ENCODE measurements at regions not wholly inside any gene's neighbourhood (a gene's known extent, or its start where the extent isn't known, plus 50 kb on each side); places are given as distances from the start of the nearest gene placed in this dataset.

DNA sequence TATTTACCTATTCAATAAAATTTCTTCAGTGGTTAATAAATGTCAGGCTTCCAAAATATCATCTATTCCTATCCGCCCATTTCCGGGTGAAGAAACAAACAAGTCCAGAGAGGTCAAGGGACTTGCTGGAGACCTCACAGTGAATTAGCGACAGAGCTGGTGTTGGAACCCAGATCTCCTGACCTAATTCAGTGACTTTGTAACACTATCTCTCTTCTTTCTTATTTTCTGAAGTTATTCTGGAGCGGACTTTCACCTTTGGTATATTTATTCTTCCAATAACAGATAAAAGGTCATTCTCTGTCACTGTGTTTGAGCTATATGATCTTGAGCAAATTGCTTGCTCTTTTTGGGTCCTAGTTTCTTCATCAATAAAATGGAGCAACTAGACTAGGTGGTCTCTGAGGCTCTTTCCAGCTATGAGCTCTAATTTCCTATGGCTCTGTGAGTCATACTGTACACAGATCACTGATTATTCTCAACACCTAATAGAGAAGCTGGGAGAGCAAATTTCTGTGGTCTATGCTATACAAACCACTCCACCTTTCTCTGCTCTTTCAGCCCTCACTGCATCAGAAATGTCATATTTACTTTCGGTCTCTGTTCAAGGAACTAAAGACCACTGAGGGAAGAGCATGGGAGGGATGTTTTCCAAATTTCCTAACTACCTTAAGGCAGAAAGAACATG is 113.2 kb upstream of the IGSF1 start:
- Mint-ChIP-seq H3K36me3 (no peaks in the 10 kb centered on the region), H3K4me1 (no peaks in the 10 kb centered on the region), H3K27me3 (ENCODE audit: low read depth in 3 of 3) (peaks cover 0 to 1% (median 0%) of the 10 kb centered on the region in 3 donors), H3K27ac (no peak overlapping the region), H3K9me3 (peaks cover 0 to 4% (median 0%) of the 10 kb centered on the region in 7 donors), H3K4me3 (no peak overlapping the region)
- TF ChIP-seq CTCF (IDR thresholded peaks at IDR 0.05): no peak
- Histone ChIP-seq H3K79me2 (ENCODE audit: insufficient read depth, low read length) (no peaks in the 10 kb centered on the region), H3K4me3 (replicated peaks in 1 of 3; ENCODE audit: low read depth in 2 of 3, low read length in 3 of 3) (no peak overlapping the region), H3K36me3 (replicated peaks in 1 of 2; ENCODE audit: control insufficient read depth in 1 of 2, insufficient read depth in 2 of 2, low read length in 2 of 2) (no peaks in the 10 kb centered on the region), H3K27ac (ENCODE audit: low read depth in 1 of 2, low read length in 2 of 2) (no peak overlapping the region), H4K20me1 (ENCODE audit: insufficient read depth, low read length) (no peaks in the 10 kb centered on the region), H3K4me2 (replicated peaks; ENCODE audit: extremely low read depth, low read length, poor library complexity, severe bottlenecking) (no peak overlapping the region), H3K9ac (ENCODE audit: insufficient read depth, low read length, poor library complexity, severe bottlenecking) (no peak overlapping the region), H3K9me3 (replicated peaks in 1 of 2; ENCODE audit: control insufficient read depth in 1 of 2, insufficient read depth in 1 of 2, low read length in 2 of 2) (no peaks in the 10 kb centered on the region), H2AFZ (ENCODE audit: insufficient read depth, low read depth, low read length, poor library complexity, severe bottlenecking) (no peak overlapping the region), H3K4me1 (ENCODE audit: control insufficient read depth in 1 of 2, insufficient read depth in 2 of 2, low read length in 2 of 2) (no peaks in the 10 kb centered on the region), H3K27me3 (ENCODE audit: control insufficient read depth in 2 of 2, insufficient read depth in 2 of 2, low read length in 2 of 2) (no peaks in the 10 kb centered on the region)
- no CpG with 5 or more reads among the region's 5 CpGs for WGBS (ENCODE audit: insufficient coverage)
- intact Hi-C loops (cut with micrococcal nuclease): no loop called here
- no peak for DNase-seq

- no peak for DNase-seq
- Histone ChIP-seq H3K27ac (ENCODE audit: low read depth in 1 of 2, low read length in 2 of 2) (no peak overlapping the region), H2AFZ (ENCODE audit: insufficient read depth, low read depth, low read length, poor library complexity, severe bottlenecking) (no peak overlapping the region), H3K4me1 (ENCODE audit: control insufficient read depth in 1 of 2, insufficient read depth in 2 of 2, low read length in 2 of 2) (no peaks in the 10 kb centered on the region), H3K79me2 (ENCODE audit: insufficient read depth, low read length) (no peaks in the 10 kb centered on the region), H4K20me1 (ENCODE audit: insufficient read depth, low read length) (no peaks in the 10 kb centered on the region), H3K4me3 (replicated peaks in 1 of 3; ENCODE audit: low read depth in 2 of 3, low read length in 3 of 3) (no peak overlapping the region), H3K9ac (ENCODE audit: insufficient read depth, low read length, poor library complexity, severe bottlenecking) (no peak overlapping the region), H3K27me3 (ENCODE audit: control insufficient read depth in 2 of 2, insufficient read depth in 2 of 2, low read length in 2 of 2) (no peaks in the 10 kb centered on the region), H3K36me3 (replicated peaks in 1 of 2; ENCODE audit: control insufficient read depth in 1 of 2, insufficient read depth in 2 of 2, low read length in 2 of 2) (no peaks in the 10 kb centered on the region), H3K4me2 (replicated peaks; ENCODE audit: extremely low read depth, low read length, poor library complexity, severe bottlenecking) (no peak overlapping the region), H3K9me3 (replicated peaks in 1 of 2; ENCODE audit: control insufficient read depth in 1 of 2, insufficient read depth in 1 of 2, low read length in 2 of 2) (no peaks in the 10 kb centered on the region)
- no peaks in the 10 kb centered on the region for H3K36me3 Mint-ChIP-seq
- no peak overlapping the region for H3K4me3 Mint-ChIP-seq
- H3K27me3 Mint-ChIP-seq (ENCODE audit: low read depth in 3 of 3): peaks cover 0 to 3% (median 1%) of the 10 kb centered on the region in 3 donors
- TF ChIP-seq CTCF (IDR thresholded peaks at IDR 0.05): no peak
- WGBS (ENCODE audit: insufficient coverage): no CpG with 5 or more reads among the region's 6 CpGs
- H3K9me3 Mint-ChIP-seq: no peaks in the 10 kb centered on the region
- no peaks in the 10 kb centered on the region for H3K4me1 Mint-ChIP-seq
- H3K27ac Mint-ChIP-seq: no peak overlapping the region
- intact Hi-C loops (cut with micrococcal nuclease): no loop called here
These were observed 116.4 kb upstream of the IGSF1 start for GRCh38 chrX:131405497-131405896.
